ENCODE measurements at regions not wholly inside any gene's neighbourhood (a gene's known extent, or its start where the extent isn't known, plus 50 kb on each side); places are given as distances from the start of the nearest gene placed in this dataset.

DNA sequence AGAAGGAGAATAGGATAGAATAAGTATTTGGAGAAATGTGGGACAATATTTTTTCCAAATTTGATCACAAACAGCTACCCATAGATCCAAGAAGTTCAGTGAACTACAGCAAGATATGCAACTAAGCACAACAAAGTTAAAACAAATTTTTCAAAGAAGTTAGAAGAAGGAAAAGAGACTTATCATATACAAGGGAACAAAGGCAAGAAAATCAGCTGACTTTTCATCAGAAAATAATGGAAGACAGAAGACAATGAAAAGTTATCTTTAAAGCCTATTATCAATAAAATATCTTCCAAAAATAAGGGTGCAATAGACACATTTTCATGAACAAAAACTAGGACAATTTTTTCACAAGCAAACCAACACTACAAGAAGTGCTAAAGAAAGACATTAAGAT is 202.8 kb upstream of the FN1 start:
- H2AFZ ChIP-seq, result no peak overlapping the region
- H3F3A ChIP-seq (ENCODE audit: insufficient read depth), result peaks cover 15% of the 10 kb centered on the region; the same call in 1 of the 2 replicates
- peaks cover 4% of the 10 kb centered on the region; the same call in 1 of the 2 replicates for H3K9me2 ChIP-seq (ENCODE audit: insufficient read depth)
- H3K4me2 ChIP-seq (ENCODE audit: unreplicated experiment), result no peak overlapping the region
- no peak for TF ChIP-seq EZH2 (IDR thresholded peaks at IDR 0.05; ENCODE audit: insufficient read depth, poor library complexity, severe bottlenecking)
- no peak for TF ChIP-seq EZH2phosphoT487 (IDR thresholded peaks at IDR 0.05; ENCODE audit: insufficient read depth, low read depth)
- DNase-seq, result no peak
- H3K36me3 ChIP-seq (ENCODE audit: low read depth), result no peaks in the 10 kb centered on the region
- no peak overlapping the region for H3K9ac ChIP-seq
- no peaks in the 10 kb centered on the region for H3K27me3 ChIP-seq (replicated peaks; ENCODE audit: insufficient read depth)
- no peaks in the 10 kb centered on the region for H3K9me3 ChIP-seq (ENCODE audit: low read depth)
- no peak overlapping the region for H3K27ac ChIP-seq
- H3K4me1 ChIP-seq (ENCODE audit: insufficient read depth), result peaks cover 14% of the 10 kb centered on the region
- H3K4me3 ChIP-seq, result no peak overlapping the region
- no peaks in the 10 kb centered on the region for H3K79me2 ChIP-seq (ENCODE audit: insufficient read depth)
- in situ Hi-C loops (cut with MboI), result no loop called here
- H4K20me1 ChIP-seq (ENCODE audit: insufficient read depth), result no peaks in the 10 kb centered on the region

DNA sequence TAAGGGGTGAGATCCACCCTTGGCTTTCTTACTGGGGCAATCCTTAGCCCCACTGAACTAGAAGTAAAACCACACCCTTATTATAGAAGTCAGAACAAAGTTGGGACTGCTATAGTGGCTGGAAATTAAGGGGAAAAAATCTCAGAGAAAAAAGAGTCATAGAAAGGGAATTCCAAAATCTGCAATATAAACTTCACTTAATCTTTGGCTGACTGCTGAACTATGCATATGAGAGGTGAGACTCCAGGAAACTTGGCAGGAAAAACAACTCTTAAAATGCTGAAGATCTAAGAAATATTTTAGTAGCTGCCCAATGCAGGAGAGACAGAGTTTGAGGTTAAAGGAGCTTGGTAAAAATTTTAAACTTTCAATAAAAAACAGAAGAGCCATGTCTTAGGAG is 201.8 kb upstream of the FN1 start:
- Histone ChIP-seq H3K4me2 (ENCODE audit: unreplicated experiment) (no peak overlapping the region), H3K79me2 (ENCODE audit: insufficient read depth) (no peaks in the 10 kb centered on the region), H3K27me3 (replicated peaks; ENCODE audit: insufficient read depth) (no peaks in the 10 kb centered on the region), H3K9ac (no peak overlapping the region), H3K27ac (no peak overlapping the region), H3K4me3 (no peak overlapping the region), H3K4me1 (ENCODE audit: insufficient read depth) (peaks cover 14% of the 10 kb centered on the region), H3F3A (ENCODE audit: insufficient read depth) (peaks cover 15% of the 10 kb centered on the region; the same call in 1 of the 2 replicates), H2AFZ (no peak overlapping the region), H3K9me2 (ENCODE audit: insufficient read depth) (peaks cover 4% of the 10 kb centered on the region; the same call in 1 of the 2 replicates), H3K9me3 (ENCODE audit: low read depth) (no peaks in the 10 kb centered on the region), H4K20me1 (ENCODE audit: insufficient read depth) (no peaks in the 10 kb centered on the region), H3K36me3 (ENCODE audit: low read depth) (no peaks in the 10 kb centered on the region)
- no peak for TF ChIP-seq EZH2 (IDR thresholded peaks at IDR 0.05; ENCODE audit: insufficient read depth, poor library complexity, severe bottlenecking)
- TF ChIP-seq EZH2phosphoT487 (IDR thresholded peaks at IDR 0.05; ENCODE audit: insufficient read depth, low read depth), result no peak
- in situ Hi-C loops (cut with MboI), result no loop called here
- no peak for DNase-seq

DNA sequence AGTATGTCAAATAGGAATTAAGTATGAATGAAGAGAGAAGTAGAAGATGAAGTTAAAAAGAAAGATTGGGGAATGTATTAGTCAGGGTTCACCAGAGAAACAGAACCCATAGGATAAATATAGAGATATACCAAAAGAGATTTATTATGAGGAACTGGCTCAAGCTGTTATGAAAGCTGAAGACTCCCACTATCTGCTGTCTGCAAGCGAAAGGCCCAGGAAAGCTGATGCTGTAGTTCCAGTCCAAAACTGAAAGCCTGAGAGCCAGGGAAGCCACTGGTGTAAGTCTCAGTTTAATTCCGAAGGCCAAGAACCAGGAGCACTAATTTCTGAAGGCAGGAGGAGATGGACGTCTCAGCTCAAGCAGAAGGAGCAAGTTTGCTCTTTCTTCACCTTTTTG is 200.9 kb upstream of the FN1 start:
- Histone ChIP-seq H3K27ac (no peak overlapping the region), H3K9me2 (ENCODE audit: insufficient read depth) (peaks cover 4% of the 10 kb centered on the region; the same call in 1 of the 2 replicates), H3F3A (ENCODE audit: insufficient read depth) (peaks cover 15% of the 10 kb centered on the region; the same call in 1 of the 2 replicates), H2AFZ (no peak overlapping the region), H3K9me3 (ENCODE audit: low read depth) (no peaks in the 10 kb centered on the region), H3K36me3 (ENCODE audit: low read depth) (no peaks in the 10 kb centered on the region), H3K4me1 (ENCODE audit: insufficient read depth) (peaks cover 14% of the 10 kb centered on the region), H3K4me3 (no peak overlapping the region), H3K4me2 (ENCODE audit: unreplicated experiment) (no peak overlapping the region), H3K79me2 (ENCODE audit: insufficient read depth) (no peaks in the 10 kb centered on the region), H4K20me1 (ENCODE audit: insufficient read depth) (no peaks in the 10 kb centered on the region), H3K9ac (no peak overlapping the region), H3K27me3 (replicated peaks; ENCODE audit: insufficient read depth) (no peaks in the 10 kb centered on the region)
- DNase-seq, result no peak
- in situ Hi-C loops (cut with MboI), result no loop called here
- WGBS, 2 experiments (ENCODE audit: low coverage in 1 of 2, low lambda C conversion rate in 2 of 2, missing lambda C conversion rate in 2 of 2), result 88 to 90% methylated on average over 3 of the region's 3 CpGs
- TF ChIP-seq EZH2 (IDR thresholded peaks at IDR 0.05; ENCODE audit: insufficient read depth, poor library complexity, severe bottlenecking), result no peak
- TF ChIP-seq EZH2phosphoT487 (IDR thresholded peaks at IDR 0.05; ENCODE audit: insufficient read depth, low read depth), result no peak

DNA sequence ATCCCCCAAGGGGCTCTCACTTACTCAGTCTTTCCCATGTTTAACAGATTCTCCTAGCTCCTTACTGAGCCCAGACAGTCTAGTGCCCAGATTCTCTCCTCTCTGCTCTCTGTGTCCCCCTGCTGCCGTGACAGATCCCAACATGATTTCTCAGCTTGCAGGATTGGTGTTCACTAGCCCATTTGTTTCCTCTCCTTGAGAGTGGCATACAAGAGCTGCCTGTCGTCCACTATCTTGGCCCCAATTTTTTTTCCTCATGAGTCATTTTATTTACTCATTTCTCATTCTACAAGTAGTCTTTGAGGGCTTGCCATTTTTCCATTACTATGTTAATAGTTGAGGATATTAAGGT is 199.9 kb upstream of the FN1 start:
- Histone ChIP-seq H3K9me2 (ENCODE audit: insufficient read depth) (no peaks in the 10 kb centered on the region), H3K4me3 (no peak overlapping the region), H2AFZ (no peak overlapping the region), H3F3A (ENCODE audit: insufficient read depth) (peaks cover 15% of the 10 kb centered on the region; the same call in 1 of the 2 replicates), H3K27ac (no peak overlapping the region), H3K9me3 (ENCODE audit: low read depth) (no peaks in the 10 kb centered on the region), H4K20me1 (ENCODE audit: insufficient read depth) (no peaks in the 10 kb centered on the region), H3K9ac (no peak overlapping the region), H3K4me1 (ENCODE audit: insufficient read depth) (peaks cover 14% of the 10 kb centered on the region), H3K27me3 (replicated peaks; ENCODE audit: insufficient read depth) (no peaks in the 10 kb centered on the region), H3K36me3 (ENCODE audit: low read depth) (no peaks in the 10 kb centered on the region), H3K4me2 (ENCODE audit: unreplicated experiment) (no peak overlapping the region), H3K79me2 (ENCODE audit: insufficient read depth) (no peaks in the 10 kb centered on the region)
- in situ Hi-C loops (cut with MboI), result no loop called here
- TF ChIP-seq EZH2 (IDR thresholded peaks at IDR 0.05; ENCODE audit: insufficient read depth, poor library complexity, severe bottlenecking), result no peak
- no peak for TF ChIP-seq EZH2phosphoT487 (IDR thresholded peaks at IDR 0.05; ENCODE audit: insufficient read depth, low read depth)
- 54 to 60% methylated on average over 2 of the region's 2 CpGs for WGBS, 2 experiments (ENCODE audit: low coverage in 1 of 2, low lambda C conversion rate in 2 of 2, missing lambda C conversion rate in 2 of 2)
- peak; percentile 54 for DNase-seq

DNA sequence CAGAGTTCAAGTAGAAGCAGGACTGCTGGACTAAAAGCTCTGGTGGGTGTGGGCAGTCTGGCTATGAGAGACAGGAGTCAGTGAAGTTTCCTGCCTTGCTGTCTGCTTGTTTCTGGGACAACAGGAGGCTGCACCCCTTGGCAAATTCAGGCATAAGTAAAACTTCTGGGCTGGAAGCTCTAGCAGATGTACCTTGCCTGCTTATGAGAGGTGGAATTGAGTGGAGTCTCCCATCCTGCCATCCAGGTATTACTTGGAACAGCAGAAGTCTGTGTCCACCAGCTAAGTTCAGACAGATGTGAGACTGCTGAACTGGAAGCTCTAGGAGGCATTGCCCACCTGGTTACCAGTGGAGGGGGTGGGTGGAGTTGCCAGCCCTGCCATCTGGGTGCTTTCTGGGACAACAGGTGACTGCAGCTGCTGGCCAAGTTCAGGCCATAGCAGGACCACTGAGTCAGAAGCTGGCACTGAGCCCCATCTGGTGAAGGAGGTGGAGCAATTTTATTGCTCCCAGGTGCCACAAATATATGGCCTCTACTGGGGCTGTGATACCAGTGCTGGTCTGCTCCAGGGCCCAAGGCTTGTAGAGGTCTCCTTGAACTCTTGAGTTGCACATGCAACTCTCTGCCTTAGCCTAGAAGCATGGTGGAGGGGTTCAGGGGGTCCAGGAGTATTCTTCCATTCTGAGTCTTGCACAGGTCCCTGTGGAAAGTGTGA is 199.4 kb upstream of the FN1 start:
- Histone ChIP-seq H3K9ac (no peak overlapping the region), H2AFZ (no peak overlapping the region), H3K9me2 (ENCODE audit: insufficient read depth) (no peaks in the 10 kb centered on the region), H3K27ac (no peak overlapping the region), H3K79me2 (ENCODE audit: insufficient read depth) (no peaks in the 10 kb centered on the region), H3K4me3 (no peak overlapping the region), H3K9me3 (ENCODE audit: low read depth) (no peaks in the 10 kb centered on the region), H3K4me1 (ENCODE audit: insufficient read depth) (peaks cover 14% of the 10 kb centered on the region), H3K27me3 (replicated peaks; ENCODE audit: insufficient read depth) (no peaks in the 10 kb centered on the region), H3F3A (ENCODE audit: insufficient read depth) (peaks cover 15% of the 10 kb centered on the region; the same call in 1 of the 2 replicates), H3K4me2 (ENCODE audit: unreplicated experiment) (no peak overlapping the region), H4K20me1 (ENCODE audit: insufficient read depth) (no peaks in the 10 kb centered on the region), H3K36me3 (ENCODE audit: low read depth) (no peaks in the 10 kb centered on the region)
- no peak for DNase-seq
- in situ Hi-C loops (cut with MboI), result no loop called here
- TF ChIP-seq EZH2 (IDR thresholded peaks at IDR 0.05; ENCODE audit: insufficient read depth, poor library complexity, severe bottlenecking) (no peak), EZH2phosphoT487 (IDR thresholded peaks at IDR 0.05; ENCODE audit: insufficient read depth, low read depth) (no peak)
